ENCODE measurements at regions not wholly inside any gene's neighbourhood (a gene's known extent, or its start where the extent isn't known, plus 50 kb on each side); places are given as distances from the start of the nearest gene placed in this dataset.

DNA sequence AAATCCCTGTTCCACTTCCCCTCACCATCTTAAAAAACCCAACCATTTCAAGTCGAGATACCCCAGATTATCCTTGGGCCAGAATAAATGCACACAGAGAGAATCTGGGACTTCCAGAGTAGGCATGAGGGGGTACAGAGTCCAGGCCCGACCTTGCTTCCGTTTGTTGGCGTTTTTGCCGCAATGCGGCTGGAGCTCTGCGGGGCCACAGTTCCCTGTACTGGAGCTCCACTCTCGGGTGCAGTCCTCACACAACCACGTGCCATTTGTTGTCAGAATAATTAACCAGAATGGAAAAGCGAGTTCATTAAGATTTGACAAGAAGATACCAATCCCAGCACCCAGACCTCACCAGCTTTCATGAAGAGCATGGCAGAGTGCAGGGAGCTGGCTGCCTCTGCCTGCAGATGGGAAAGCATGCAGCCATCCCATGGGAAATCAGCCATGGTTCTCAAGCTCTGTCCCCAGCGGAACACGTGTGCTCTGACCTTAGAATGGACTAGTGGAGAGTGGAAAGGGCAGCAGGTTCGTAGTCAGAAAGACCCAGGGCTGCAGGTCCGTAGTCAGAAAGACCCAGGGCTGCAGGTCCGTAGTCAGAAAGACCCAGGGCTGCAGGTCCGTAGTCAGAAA lies 472.8 kb downstream of the EIPR1 start:
- TF ChIP-seq, protein P1, sequence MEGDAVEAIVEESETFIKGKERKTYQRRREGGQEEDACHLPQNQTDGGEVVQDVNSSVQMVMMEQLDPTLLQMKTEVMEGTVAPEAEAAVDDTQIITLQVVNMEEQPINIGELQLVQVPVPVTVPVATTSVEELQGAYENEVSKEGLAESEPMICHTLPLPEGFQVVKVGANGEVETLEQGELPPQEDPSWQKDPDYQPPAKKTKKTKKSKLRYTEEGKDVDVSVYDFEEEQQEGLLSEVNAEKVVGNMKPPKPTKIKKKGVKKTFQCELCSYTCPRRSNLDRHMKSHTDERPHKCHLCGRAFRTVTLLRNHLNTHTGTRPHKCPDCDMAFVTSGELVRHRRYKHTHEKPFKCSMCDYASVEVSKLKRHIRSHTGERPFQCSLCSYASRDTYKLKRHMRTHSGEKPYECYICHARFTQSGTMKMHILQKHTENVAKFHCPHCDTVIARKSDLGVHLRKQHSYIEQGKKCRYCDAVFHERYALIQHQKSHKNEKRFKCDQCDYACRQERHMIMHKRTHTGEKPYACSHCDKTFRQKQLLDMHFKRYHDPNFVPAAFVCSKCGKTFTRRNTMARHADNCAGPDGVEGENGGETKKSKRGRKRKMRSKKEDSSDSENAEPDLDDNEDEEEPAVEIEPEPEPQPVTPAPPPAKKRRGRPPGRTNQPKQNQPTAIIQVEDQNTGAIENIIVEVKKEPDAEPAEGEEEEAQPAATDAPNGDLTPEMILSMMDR (IDR thresholded peaks at IDR 0.05), result no peak
- TF ChIP-seq EZH2phosphoT487 (IDR thresholded peaks at IDR 0.05) (no peak), EZH2 (IDR thresholded peaks at IDR 0.05) (no peak)
